ENCODE measurements at regions not wholly inside any gene's neighbourhood (a gene's known extent, or its start where the extent isn't known, plus 50 kb on each side); places are given as distances from the start of the nearest gene placed in this dataset.

- Histone ChIP-seq H2BK12ac (ENCODE audit: low read depth, low read length) (no peak overlapping the region), H2AK5ac (ENCODE audit: low read depth, low read length) (no peak overlapping the region), H3K4me2 (ENCODE audit: insufficient read depth in 1 of 2, low read depth in 2 of 2, low read length in 2 of 2) (no peak overlapping the region), H3K4ac (replicated peaks; ENCODE audit: insufficient read length, low read depth, low read length) (no peak overlapping the region), H2BK120ac (replicated peaks; ENCODE audit: low read depth, low read length) (no peak overlapping the region), H3K27me3 (replicated peaks in 1 of 4; ENCODE audit: control insufficient read depth in 3 of 4, extremely low read depth in 1 of 4, insufficient read depth in 3 of 4, low read length in 3 of 4) (no peaks in the 10 kb centered on the region), H3K18ac (ENCODE audit: extremely low read depth, low read length) (no peak overlapping the region), H3K79me2 (ENCODE audit: control insufficient read depth in 1 of 2, insufficient read depth in 2 of 2, low read length in 2 of 2) (no peaks in the 10 kb centered on the region), H3K23me2 (ENCODE audit: low read depth, low read length) (no peaks in the 10 kb centered on the region), H3K14ac (ENCODE audit: insufficient read length) (no peak overlapping the region), H3K9me3 (ENCODE audit: insufficient read depth in 2 of 2, low read depth in 1 of 2, low read length in 1 of 2) (no peaks in the 10 kb centered on the region), H3K36me3 (ENCODE audit: control insufficient read depth in 2 of 4, insufficient read depth in 4 of 4, low read length in 3 of 4) (no peaks in the 10 kb centered on the region), H2BK15ac (ENCODE audit: low read length) (no peak overlapping the region), H4K20me1 (replicated peaks in 1 of 2; ENCODE audit: control insufficient read depth in 1 of 2, insufficient read depth in 2 of 2, low read length in 2 of 2) (no peaks in the 10 kb centered on the region), H2BK5ac (ENCODE audit: low read depth, low read length) (no peak overlapping the region), H4K5ac (ENCODE audit: insufficient read length, low read depth, low read length) (no peak overlapping the region), H2AFZ (ENCODE audit: low read length) (no peak overlapping the region), H4K91ac (replicated peaks; ENCODE audit: insufficient read length, low read length) (no peak overlapping the region), H2BK20ac (ENCODE audit: low read length) (no peak overlapping the region), H4K8ac (ENCODE audit: extremely low read depth, insufficient read depth, low read length) (no peak overlapping the region), H3K9ac (replicated peaks in 1 of 4; ENCODE audit: extremely low read depth in 1 of 4, low read depth in 3 of 4, low read length in 3 of 4) (no peak overlapping the region), H3K23ac (ENCODE audit: insufficient read length) (no peak overlapping the region), H3K27ac (ENCODE audit: low read depth, low read length) (no peak overlapping the region), H3K4me3 (ENCODE audit: extremely low read depth in 1 of 4, insufficient read depth in 2 of 4, low read depth in 3 of 4, low read length in 4 of 4) (no peak overlapping the region), H3K56ac (replicated peaks; ENCODE audit: insufficient read length, low read depth, low read length) (no peak overlapping the region), H3K79me1 (ENCODE audit: low read depth, low read length) (no peaks in the 10 kb centered on the region), H3K4me1 (replicated peaks in 1 of 4; ENCODE audit: control insufficient read depth in 3 of 4, insufficient read depth in 4 of 4, low read length in 3 of 4) (peaks cover 0 to 6% (median 5%) of the 10 kb centered on the region in 4 experiments; a peak in 5 of 7 replicates)
- FAIRE-seq (no peak), DNase-seq (ENCODE audit: low read depth in 1 of 2, low spot score in 2 of 2) (no peak)
- POLR2A ChIA-PET (ENCODE audit: partially characterized antibody), result no interaction called here
- CTCF ChIA-PET (ENCODE audit: partially characterized antibody), result no interaction called here
- no peak for TF ChIP-seq ATF2 (IDR thresholded peaks at IDR 0.05; ENCODE audit: low read length)
- TF ChIP-seq RBBP5 (IDR thresholded peaks at IDR 0.05; ENCODE audit: borderline replicate concordance, low read depth, low read length), result no peak
- WGBS, 2 experiments (ENCODE audit: extremely low coverage in 1 of 2, insufficient coverage in 1 of 2, insufficient read length in 1 of 2, insufficient replicate concordance in 2 of 2, low coverage in 1 of 2, low lambda C conversion rate in 2 of 2, missing lambda C conversion rate in 1 of 2), result 100% methylated on average over 1 of the region's 1 CpG; no CpG with 5 or more reads in 1 of the 2 experiments
These were observed 59.4 kb upstream of the PLAC1 start for GRCh38 chrX:134717698-134718097.

Data from H1 (cell line).